Gastrocnemius medialis (tissue), 4 donors: ENCODE measurements at regions not wholly inside any gene's neighbourhood (a gene's known extent, or its start where the extent isn't known, plus 50 kb on each side); places are given as distances from the start of the nearest gene placed in this dataset.

ENCODE experiments used
- ATAC-seq, 2 donors: fragments of 150-250 bp; one replicate each; pipeline ENCODE4 v1.9.1; 2016
- DNase-seq, 2 donors: peaks; one replicate each; pipeline ENCODE4 v3.0.0-alpha.2; 2019
- H3K27ac ChIP-seq, 4 donors: fragments of 200-600 bp; sonication (generic); 1 replicate in 1 of 4; 2 replicates in 3 of 4; pipeline ENCODE4 v1.5.1; 2016 to 2018; ENCODE audit warnings: mild to moderate bottlenecking in 2 of 4, moderate library complexity in 1 of 4
- H3K27me3 ChIP-seq, 3 donors: fragments of 200-600 bp; sonication (generic) in 2 of 3; 1 replicate in 1 of 3; 2 replicates in 2 of 3; pipeline versions ENCODE4 v1.5.1 to v1.6.0; 2016 to 2019; ENCODE audit warnings: mild to moderate bottlenecking in 1 of 3, moderate library complexity in 1 of 3
- H3K36me3 ChIP-seq, 2 donors: fragments of 200-600 bp; sonication (generic) in 1 of 2; one replicate each; pipeline ENCODE4 v1.5.1; 2017 to 2018
- H3K4me1 ChIP-seq, 2 donors: fragments of 200-600 bp; sonication (generic) in 1 of 2; one replicate each; pipeline ENCODE4 v1.5.1; 2016 to 2017; ENCODE audit warnings: mild to moderate bottlenecking in 2 of 2
- H3K4me3 ChIP-seq, 4 donors: fragments of 200-600 bp; sonication (generic) in 3 of 4; 1 replicate in 1 of 4; 2 replicates in 3 of 4; pipeline ENCODE4 v1.5.1; 2016 to 2019; ENCODE audit warnings: mild to moderate bottlenecking in 2 of 4
- H3K9me3 ChIP-seq, 3 donors: fragments of 200-600 bp; sonication (generic) in 2 of 3; 1 replicate in 1 of 3; 2 replicates in 2 of 3; pipeline ENCODE4 v1.5.1; 2016 to 2019
- CTCF ChIP-seq, 5 experiments: fragments of 450-650 bp in 3 of 5; fragments of 200-600 bp in 2 of 5; sonication (generic) in 2 of 5; IDR thresholded peaks in 4 of 5; conservative IDR thresholded peaks in 1 of 5; 1 replicate in 4 of 5; 2 replicates in 1 of 5; pipeline ENCODE4 v1.5.1; 2016 to 2019; ENCODE audit warnings: antibody characterized with exemption in 5 of 5, mild to moderate bottlenecking in 3 of 5, moderate library complexity in 3 of 5
- POLR2A ChIP-seq, 2 donors: fragments of 450-650 bp; IDR thresholded peaks; one replicate each; pipeline ENCODE4 v1.6.1; 2017; ENCODE audit warnings: antibody characterized with exemption in 2 of 2, mild to moderate bottlenecking in 2 of 2, moderate library complexity in 2 of 2
- in situ Hi-C, 4 donors: fragments of 200-750 bp; cut with MboI; loops; one replicate each; pipeline versions ENCODE4 v1.15.0 to v1.8.0; 2017; ENCODE audit warnings: low sequenced_read_pairs in 4 of 4
- intact Hi-C: fragments of 100-400 bp; cut with DNase I; formaldehyde crosslinking; loops from one replicate; pipeline ENCODE4 v1.15.1; 2023; ENCODE audit warnings: low total_unique reads

- H3K4me1 ChIP-seq, result no peaks in the 10 kb centered on the region
- no peaks in the 10 kb centered on the region for H3K27me3 ChIP-seq
- no peaks in the 10 kb centered on the region for H3K9me3 ChIP-seq
- no peak overlapping the region for H3K4me3 ChIP-seq
- intact Hi-C loops (no loop called here), in situ Hi-C loops (no loop called here)
- H3K36me3 ChIP-seq, result no peaks in the 10 kb centered on the region
- H3K27ac ChIP-seq, result no peak overlapping the region
- DNase-seq (no peak), ATAC-seq (no peak)
- TF ChIP-seq CTCF (IDR thresholded peaks at IDR 0.05 in 4 of 5, conservative IDR thresholded peaks at IDR 0.05 in 1 of 5), result no peak
- TF ChIP-seq POLR2A (IDR thresholded peaks at IDR 0.05), result no peak
Observed at GRCh38 chr22:34886812-34887211, 179.1 kb upstream of the ISX start.

- intact Hi-C loops (no loop called here), in situ Hi-C loops (no loop called here)
- no peak for ATAC-seq
- H3K36me3 ChIP-seq, result no peaks in the 10 kb centered on the region
- TF ChIP-seq POLR2A (IDR thresholded peaks at IDR 0.05) (no peak), CTCF (IDR thresholded peaks at IDR 0.05 in 4 of 5, conservative IDR thresholded peaks at IDR 0.05 in 1 of 5) (no peak)
- H3K27me3 ChIP-seq, result no peaks in the 10 kb centered on the region
- H3K4me1 ChIP-seq, result no peaks in the 10 kb centered on the region
- H3K27ac ChIP-seq, result no peak overlapping the region
- H3K9me3 ChIP-seq, result no peaks in the 10 kb centered on the region
- no peak overlapping the region for H3K4me3 ChIP-seq
- DNase-seq, result no peak
Observed at GRCh38 chr22:34897126-34897525, 168.8 kb upstream of the ISX start.

DNA sequence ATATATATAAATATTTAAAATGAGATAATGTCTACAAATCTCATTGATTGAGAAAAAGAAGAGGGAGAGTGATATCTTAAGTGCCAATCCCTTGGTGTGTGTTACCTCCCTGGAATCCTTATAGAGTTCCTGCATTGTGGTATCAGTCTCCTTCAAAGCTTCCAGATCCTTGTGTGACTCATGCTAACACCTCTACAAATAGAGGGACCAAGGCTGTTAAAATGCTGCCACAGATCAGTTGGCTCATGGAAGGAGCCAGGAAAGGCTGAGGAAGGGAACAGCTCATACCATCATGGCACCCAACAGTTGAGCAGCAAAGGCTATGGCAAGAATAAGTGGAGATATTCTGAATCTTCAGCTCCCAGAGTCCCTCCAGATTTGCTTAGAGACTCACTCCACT lies 163.6 kb upstream of the ISX start:
- H3K27ac ChIP-seq, result no peak overlapping the region
- TF ChIP-seq CTCF (IDR thresholded peaks at IDR 0.05 in 4 of 5, conservative IDR thresholded peaks at IDR 0.05 in 1 of 5) (no peak), POLR2A (IDR thresholded peaks at IDR 0.05) (no peak)
- no peaks in the 10 kb centered on the region for H3K4me1 ChIP-seq
- H3K4me3 ChIP-seq, result no peak overlapping the region
- no peaks in the 10 kb centered on the region for H3K27me3 ChIP-seq
- intact Hi-C loops, result no loop called here
- DNase-seq, result no peak
- no peaks in the 10 kb centered on the region for H3K9me3 ChIP-seq
- in situ Hi-C loops, result no loop called here
- ATAC-seq, result no peak
- H3K36me3 ChIP-seq, result no peaks in the 10 kb centered on the region

- Histone ChIP-seq H3K27ac (no peak overlapping the region), H3K4me3 (no peak overlapping the region), H3K9me3 (no peaks in the 10 kb centered on the region), H3K4me1 (no peaks in the 10 kb centered on the region), H3K27me3 (no peaks in the 10 kb centered on the region), H3K36me3 (no peaks in the 10 kb centered on the region)
- in situ Hi-C loops, result no loop called here
- TF ChIP-seq CTCF (IDR thresholded peaks at IDR 0.05 in 4 of 5, conservative IDR thresholded peaks at IDR 0.05 in 1 of 5) (no peak), POLR2A (IDR thresholded peaks at IDR 0.05) (no peak)
- intact Hi-C loops, result no loop called here
- no peak for DNase-seq
- ATAC-seq, result no peak
Observed at GRCh38 chr22:34903416-34903815, 162.5 kb upstream of the ISX start.

DNA sequence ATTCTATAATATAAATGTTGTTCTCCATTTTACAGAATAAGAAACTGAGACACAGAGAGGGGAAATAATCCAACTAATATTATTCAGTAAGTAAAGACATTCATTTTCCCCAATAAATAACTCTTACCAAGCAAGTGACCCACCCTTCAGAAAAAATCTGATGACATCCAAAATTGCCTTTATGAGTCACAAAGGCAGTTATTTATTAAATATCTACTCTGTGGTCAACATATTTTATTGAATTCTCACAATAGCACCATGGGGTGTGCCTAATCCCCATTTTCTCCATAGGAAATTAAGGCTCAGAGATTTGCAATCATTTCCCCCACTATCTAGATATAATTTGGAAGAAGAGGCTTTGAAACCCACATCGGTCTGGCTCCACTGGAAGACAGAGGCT lies 161.5 kb upstream of the ISX start:
- DNase-seq, result no peak
- intact Hi-C loops (no loop called here), in situ Hi-C loops (no loop called here)
- no peak for ATAC-seq
- Histone ChIP-seq H3K27me3 (no peaks in the 10 kb centered on the region), H3K27ac (no peak overlapping the region), H3K4me1 (no peaks in the 10 kb centered on the region), H3K4me3 (no peak overlapping the region), H3K9me3 (no peaks in the 10 kb centered on the region), H3K36me3 (no peaks in the 10 kb centered on the region)
- no peak for TF ChIP-seq CTCF (IDR thresholded peaks at IDR 0.05 in 4 of 5, conservative IDR thresholded peaks at IDR 0.05 in 1 of 5)
- no peak for TF ChIP-seq POLR2A (IDR thresholded peaks at IDR 0.05)
